Cerebellar nuclear complex (tissue), 1 donor: ENCODE measurements at regions not wholly inside any gene's neighbourhood (a gene's known extent, or its start where the extent isn't known, plus 50 kb on each side); places are given as distances from the start of the nearest gene placed in this dataset.

Source experiments
- DNase-seq, 2 experiments: peaks; one replicate each; lab custom pipeline; 2025; lab: John Stamatoyannopoulos, UW

- no peak for DNase-seq
These were observed 106.5 kb upstream of the SLC4A7 start for GRCh38 chr3:27590437-27591298.

DNA sequence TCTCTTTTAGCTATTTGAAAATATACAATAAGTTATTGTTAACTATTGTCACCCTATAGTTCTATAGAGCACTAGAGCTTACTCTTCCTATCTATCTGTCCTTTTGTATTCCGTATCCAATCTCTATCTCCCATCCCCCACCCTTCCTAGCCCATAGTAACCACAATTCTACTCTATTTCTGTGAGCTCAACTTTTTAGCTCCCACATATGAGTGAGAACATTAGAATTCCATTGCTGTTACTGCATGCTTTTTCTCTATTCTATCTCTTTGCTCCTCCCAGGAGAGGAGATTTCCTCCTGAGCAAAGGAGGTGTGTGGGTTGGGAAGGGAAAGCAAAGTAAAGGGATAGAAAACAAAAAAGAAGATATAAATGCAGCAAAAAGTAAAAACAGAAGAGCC lies 105.6 kb upstream of the SLC4A7 start:
- no peak for DNase-seq

DNA sequence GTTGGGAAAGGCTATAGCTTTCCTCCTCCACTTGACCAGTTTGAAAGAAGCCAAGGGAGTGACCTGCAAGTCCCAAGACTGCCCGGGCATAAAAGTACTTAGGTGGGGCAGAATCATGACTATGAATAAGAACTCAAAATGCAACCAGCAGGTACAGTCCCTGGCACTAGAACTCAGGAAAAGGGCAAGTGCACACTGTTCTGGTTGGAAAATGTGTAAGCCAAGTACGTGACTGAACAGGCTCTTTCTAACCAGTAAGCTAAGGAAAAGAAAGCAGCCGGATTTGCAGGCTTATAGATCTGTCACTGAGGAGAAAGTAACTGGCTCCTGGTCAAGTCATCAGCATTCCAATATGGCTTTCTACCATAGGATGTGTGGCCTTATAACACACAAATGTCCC lies 101.2 kb upstream of the SLC4A7 start:
- no peak for DNase-seq

DNA sequence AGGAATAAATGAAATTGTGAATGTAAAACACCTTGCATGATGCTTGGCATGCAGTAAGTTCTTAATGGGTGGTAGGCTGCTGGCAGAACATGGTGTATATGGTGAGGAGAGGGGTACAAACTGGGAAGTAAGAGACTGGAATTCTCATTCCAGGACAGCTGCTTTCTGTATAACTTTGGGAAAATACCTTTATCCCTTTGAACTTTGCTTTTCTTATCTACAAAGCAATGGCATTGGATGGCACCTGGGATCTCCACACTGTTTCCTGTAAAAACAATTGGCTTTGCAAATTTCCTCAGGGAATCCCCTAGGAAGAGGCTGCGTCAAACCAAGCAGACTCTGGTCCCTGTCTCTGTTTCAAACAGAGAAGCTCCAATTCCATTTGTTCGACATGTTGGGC lies 100.7 kb upstream of the SLC4A7 start:
- no peak for DNase-seq

- no peak for DNase-seq
These were observed 97.7 kb upstream of the SLC4A7 start for GRCh38 chr3:27581852-27582251.

DNA sequence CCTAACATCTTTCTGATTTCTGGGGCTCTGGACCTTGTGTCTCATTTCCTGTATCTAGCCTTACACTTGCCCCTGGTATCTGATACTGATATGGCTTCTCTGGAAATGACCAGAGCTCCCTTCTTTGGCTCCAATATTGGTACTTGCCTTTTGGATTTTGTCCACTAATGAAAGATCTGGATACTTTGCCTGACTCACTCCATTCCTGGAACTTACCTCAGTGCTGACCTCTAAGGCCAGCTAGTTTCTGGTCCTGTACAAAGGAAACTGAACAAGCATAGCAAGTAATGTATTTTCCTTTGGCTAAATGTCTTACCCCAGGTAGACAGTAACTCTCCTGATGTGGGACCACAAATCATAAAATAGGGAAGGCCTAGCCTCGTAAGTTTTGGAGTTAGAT lies 93.8 kb upstream of the SLC4A7 start:
- DNase-seq, result no peak

DNA sequence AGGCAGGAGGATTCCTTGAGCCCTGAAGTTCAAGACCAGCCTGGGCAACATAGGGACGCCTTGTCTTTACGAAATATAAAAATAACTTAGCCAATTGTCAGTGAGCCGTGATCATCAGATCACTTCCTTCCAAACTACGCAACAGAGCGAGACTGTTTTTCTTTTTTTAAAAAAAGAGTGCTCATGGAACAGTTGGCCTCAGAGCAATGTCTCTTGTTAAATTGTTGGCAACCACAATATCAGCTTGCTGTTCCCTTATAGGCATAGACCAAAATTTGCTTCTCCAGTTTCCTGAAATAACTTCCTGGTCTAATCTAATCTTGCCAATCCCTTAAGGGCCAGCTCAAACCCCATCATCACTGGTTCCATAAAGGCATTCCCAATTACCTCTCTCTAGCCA lies 93.3 kb upstream of the SLC4A7 start:
- no peak for DNase-seq

GRCh38 chr3:27576171-27576570 lies 92.0 kb upstream of the SLC4A7 start:
- no peak for DNase-seq

- no peak for DNase-seq
These were observed 91.3 kb upstream of the SLC4A7 start for GRCh38 chr3:27575499-27575898.

DNA sequence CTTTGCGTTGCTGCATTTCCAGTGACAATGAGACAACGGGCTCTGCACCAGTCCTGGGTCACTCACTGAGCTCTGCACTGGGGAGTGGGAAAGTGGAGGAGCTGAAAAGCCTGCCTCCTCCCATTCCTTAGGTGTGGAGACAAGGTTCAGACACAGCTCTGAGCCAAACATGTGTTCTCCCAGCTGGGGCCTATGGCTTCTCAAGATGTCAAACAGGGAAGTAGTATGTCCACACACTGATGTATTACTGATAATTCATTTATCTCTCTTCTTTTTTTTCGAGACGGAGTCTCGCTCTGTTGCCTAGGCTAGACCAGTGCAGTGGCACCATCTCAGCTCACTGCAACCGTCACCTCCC lies 90.2 kb upstream of the SLC4A7 start:
- no peak for DNase-seq

DNA sequence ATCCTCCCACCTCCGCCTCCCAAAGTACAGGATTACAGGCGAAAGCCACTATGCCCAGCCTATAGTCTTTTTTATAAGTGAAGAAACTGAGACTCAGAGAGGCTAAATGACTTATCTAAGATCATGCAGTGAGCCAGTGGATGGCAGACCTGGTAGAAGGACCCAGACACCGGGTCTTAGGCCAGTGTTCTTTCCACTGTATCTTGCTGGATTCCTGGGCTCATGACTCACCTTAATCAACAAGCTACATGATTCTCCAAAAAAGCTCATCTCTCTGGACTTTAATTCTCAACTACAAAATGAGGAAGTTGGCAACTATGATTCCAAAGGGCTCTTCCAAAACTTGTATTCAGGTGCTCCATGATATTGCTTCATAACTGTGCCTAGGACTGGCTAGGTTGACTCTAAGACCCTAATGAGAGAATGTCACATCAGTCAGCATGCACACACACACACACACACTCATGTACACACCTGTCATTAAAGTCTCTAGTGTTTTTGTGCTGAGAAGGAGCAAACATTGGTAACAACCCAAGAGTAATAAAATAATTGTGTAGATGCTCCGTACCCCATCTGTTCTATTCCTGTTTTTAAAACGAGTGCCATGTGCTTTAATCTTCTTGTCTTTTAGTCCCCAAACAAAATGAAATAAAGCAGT lies 89.7 kb upstream of the SLC4A7 start:
- no peak for DNase-seq

GRCh38 chr3:27573138-27573537 lies 89.0 kb upstream of the SLC4A7 start:
- DNase-seq, result no peak

- DNase-seq, result no peak
These were observed 87.2 kb upstream of the SLC4A7 start for GRCh38 chr3:27571345-27571744.

DNA sequence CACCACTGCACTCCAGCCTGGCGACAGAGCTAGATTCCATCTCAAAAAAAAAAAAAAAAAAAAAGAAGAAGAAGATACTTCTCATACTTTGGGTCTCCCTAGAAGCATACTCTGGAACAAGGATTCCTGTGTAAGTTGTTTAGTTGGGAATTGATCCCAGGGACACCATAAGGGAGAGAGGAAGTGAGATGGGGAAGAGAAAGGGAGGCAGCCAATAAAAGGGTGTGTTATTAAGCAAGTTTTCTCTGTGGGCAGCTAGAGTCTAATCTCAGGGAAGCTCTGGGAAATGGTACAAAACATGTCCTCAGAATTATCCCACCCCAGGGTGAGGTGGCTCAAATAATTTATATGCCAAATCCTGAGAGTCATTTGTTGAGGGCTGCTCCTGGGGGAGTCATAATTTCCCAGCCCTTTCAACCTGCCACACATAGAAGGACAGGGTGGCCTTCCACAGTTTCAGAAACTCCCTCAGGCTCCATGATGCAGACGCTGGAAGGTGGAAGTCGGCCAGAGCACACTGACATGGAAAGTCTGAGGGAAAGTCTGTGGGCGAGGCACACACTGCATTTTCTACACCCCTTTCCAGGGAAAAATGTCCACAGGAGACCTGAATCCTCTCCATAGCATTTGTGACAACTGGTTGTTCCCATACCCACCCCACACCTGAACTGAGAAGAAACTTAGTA lies 86.4 kb upstream of the SLC4A7 start:
- no peak for DNase-seq

DNA sequence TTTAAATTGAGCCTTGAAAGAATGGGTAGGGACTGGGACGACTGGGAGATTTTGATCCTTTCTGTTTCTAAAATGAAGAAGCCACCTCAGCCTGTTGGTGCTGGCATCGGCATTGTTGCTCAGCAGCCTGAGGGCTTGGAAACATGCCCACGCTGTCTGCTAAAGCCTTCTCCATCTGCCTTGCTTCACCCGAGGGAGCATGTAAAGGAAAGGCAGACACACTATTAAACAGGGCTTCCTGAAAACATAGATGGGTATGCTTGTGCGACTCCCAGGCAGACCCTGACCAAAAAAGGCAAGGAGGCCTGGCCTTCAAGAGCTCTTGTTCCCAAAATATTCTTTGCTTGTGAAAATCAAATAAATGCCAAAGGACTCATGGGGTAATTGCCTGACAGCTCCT lies 84.2 kb upstream of the SLC4A7 start:
- DNase-seq, result peak; percentile 18 to 31

- DNase-seq, result no peak
These were observed 83.1 kb upstream of the SLC4A7 start for GRCh38 chr3:27567251-27567650.

DNA sequence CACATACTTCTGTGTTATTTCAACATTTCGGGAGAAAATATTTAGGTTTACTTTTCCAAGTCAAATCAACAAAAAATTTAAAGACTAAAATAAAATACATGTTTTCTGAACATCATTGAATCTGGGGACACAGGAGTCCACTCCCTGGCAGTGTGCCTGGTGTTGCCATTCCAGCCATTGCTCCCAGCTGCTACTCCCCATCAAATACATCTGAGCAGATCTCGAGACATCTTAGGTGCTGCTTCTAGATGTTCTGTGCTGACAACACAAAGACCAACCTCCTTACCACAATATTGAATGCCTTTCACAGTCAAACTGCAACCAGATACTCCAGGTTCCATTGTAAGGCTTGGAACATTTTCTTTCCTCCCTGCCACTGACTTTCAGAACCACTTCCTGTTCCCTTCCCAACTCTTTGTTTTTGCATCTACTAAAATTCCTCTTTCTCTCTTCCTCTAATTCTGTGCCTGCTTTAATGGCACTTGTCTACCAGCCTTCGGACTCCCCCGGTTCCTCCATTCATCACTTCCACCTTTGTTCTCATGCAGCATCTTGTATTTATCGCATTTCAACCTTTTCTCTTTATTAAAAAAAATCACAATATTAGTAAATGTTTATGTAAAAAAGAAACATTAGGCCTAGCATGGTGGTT lies 81.1 kb upstream of the SLC4A7 start:
- no peak for DNase-seq

- no peak for DNase-seq
These were observed 77.4 kb upstream of the SLC4A7 start for GRCh38 chr3:27561576-27561975.

- no peak for DNase-seq
These were observed 76.4 kb upstream of the SLC4A7 start for GRCh38 chr3:27560484-27561056.

DNA sequence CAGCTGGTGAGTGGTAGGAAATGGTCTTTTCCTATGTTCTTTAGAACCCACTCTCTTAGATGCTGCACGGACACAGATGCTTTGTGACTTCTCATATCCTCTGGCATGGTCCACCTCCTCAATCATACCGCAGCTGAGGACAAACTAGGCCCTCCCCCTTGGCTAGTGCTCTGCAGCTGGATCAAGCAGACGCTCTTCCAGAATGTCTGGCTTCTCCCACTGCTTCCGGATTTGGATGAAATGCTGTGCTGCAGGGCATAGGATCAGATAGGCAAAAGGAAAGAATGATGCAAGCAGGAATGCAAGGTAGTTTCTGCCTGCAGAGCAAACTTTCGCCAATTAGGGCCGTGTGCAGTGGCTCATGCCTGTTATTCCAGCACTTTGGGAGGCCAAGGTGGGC lies 75.7 kb upstream of the SLC4A7 start:
- DNase-seq, result no peak

GRCh38 chr3:27559381-27559780 lies 75.2 kb upstream of the SLC4A7 start:
- no peak for DNase-seq

DNA sequence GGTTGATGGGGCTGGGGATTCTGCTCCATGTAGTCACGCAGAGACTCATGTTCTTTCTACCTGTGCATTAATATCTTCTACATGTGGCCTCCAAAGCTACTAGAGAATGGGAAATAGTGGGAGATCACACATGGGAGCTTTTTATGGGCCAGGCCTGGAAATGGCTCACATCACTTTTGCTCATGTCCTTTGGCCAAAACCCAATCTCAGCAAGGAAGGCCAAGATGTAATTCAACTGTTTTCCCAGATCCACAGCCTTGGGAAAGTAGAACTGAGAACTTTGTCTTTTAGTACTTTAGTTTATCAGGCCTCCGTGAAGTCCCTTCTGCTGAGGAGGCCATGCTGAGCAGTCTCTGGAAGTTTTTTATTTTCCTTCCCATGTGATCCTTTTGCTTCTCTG lies 73.2 kb upstream of the SLC4A7 start:
- no peak for DNase-seq
